BE2C (cell line): ENCODE measurements at regions not wholly inside any gene's neighbourhood (a gene's known extent, or its start where the extent isn't known, plus 50 kb on each side); places are given as distances from the start of the nearest gene placed in this dataset.

Source experiments
- DNase-seq: peaks from one replicate; pipeline ENCODE4 v3.0.0-alpha.2; 2020
- H3K27me3 ChIP-seq: fragments of 250-450 bp; sonication (Bioruptor Pico); 2 replicates; pipeline ENCODE4 v1.5.1; 2020; ENCODE audit warnings: mild to moderate bottlenecking
- H3K36me3 ChIP-seq: fragments of 250-450 bp; sonication (Bioruptor Pico); 2 replicates; pipeline ENCODE4 v1.5.1; 2020; ENCODE audit warnings: mild to moderate bottlenecking
- H3K4me1 ChIP-seq: fragments of 250-450 bp; sonication (Bioruptor Pico); 2 replicates; pipeline ENCODE4 v1.5.1; 2020
- H3K4me3 ChIP-seq: 2 replicates; pipeline ENCODE4 v1.5.1; 2011; ENCODE audit warnings: low read depth, low read length
- H3K9me3 ChIP-seq: fragments of 250-450 bp; sonication (Bioruptor Pico); 2 replicates; pipeline ENCODE4 v1.5.1; 2020
- TF ChIP-seq, protein P1 (sequence below): IDR thresholded peaks from 2 replicates; pipeline ENCODE4 v1.5.1; 2012; ENCODE audit warnings: mild to moderate bottlenecking, low read depth, low read length

DNA sequence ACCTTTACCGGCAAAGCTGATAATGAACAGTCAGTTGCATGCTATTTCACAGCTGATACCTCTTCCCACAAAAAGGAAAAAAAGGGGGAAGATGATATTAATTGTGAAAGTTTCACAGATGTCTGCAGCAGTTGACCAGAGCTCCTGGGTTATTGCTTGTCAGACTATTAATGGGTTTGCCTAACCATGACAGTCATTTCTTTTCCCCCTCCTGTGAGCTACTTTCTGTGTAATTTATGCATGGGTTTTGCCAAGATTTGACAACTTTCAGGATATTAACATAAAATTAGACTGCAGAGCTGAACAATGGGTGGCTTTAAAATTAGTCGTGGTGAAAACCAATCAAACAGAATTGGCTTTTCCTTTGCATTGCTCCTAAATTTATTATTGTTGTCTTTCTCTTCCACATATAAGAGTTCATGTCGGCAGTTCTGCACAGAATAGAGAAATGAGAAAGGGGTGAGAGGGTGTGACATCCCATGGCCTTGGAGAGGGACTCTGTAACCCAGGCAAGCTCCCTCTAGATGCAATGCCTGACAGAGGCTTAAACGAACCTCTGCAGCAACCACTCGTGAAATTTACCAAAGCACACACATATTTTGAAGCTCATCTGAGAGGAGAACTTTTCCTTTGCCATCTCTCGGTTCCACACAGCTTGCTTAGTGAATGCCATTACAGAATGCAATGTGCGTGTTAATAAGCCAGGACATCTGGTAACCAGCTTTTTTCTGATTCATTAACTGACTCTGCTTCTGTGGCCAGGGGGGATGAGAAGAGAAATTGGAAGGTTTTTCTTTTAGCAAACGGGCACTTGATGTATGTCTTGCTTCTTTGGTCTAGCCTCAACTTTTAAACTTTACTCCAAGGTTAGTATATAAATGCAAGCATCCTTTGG lies 82.2 kb upstream of the ITGA4 start:
- H3K36me3 ChIP-seq: no peaks in the 10 kb centered on the region
- H3K4me3 ChIP-seq: no peak overlapping the region
- no peaks in the 10 kb centered on the region for H3K9me3 ChIP-seq
- DNase-seq: no peak
- TF ChIP-seq, protein P1, sequence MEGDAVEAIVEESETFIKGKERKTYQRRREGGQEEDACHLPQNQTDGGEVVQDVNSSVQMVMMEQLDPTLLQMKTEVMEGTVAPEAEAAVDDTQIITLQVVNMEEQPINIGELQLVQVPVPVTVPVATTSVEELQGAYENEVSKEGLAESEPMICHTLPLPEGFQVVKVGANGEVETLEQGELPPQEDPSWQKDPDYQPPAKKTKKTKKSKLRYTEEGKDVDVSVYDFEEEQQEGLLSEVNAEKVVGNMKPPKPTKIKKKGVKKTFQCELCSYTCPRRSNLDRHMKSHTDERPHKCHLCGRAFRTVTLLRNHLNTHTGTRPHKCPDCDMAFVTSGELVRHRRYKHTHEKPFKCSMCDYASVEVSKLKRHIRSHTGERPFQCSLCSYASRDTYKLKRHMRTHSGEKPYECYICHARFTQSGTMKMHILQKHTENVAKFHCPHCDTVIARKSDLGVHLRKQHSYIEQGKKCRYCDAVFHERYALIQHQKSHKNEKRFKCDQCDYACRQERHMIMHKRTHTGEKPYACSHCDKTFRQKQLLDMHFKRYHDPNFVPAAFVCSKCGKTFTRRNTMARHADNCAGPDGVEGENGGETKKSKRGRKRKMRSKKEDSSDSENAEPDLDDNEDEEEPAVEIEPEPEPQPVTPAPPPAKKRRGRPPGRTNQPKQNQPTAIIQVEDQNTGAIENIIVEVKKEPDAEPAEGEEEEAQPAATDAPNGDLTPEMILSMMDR: no peak
- H3K27me3 ChIP-seq: no peaks in the 10 kb centered on the region
- H3K4me1 ChIP-seq: no peaks in the 10 kb centered on the region

DNA sequence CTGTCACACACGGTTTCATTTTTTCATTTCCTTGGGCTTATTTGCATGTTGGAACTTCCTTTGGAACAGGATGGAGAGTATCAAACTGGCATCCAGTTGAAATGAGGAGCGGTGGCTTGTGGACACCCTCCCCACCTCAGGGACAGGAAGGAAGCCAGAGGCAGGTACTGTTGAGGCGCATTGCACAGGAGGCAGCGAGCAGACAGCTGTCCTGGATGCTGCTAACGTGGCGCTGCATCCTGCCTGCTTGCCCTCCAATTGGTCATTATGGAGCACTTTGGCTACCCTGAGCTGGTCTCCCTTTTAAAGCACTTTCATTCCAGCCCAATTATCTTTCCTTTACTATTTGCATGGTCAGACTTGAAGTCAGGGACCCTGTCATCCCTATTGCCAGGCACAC lies 80.7 kb upstream of the ITGA4 start:
- no peak for DNase-seq
- TF ChIP-seq, protein P1: no peak
- H3K27me3 ChIP-seq: no peaks in the 10 kb centered on the region
- no peaks in the 10 kb centered on the region for H3K9me3 ChIP-seq
- 0 out of 2 replicates have a peak overlapping the region, but pooled peaks have one; percentile 8 for H3K4me3 ChIP-seq
- H3K4me1 ChIP-seq: no peaks in the 10 kb centered on the region
- no peaks in the 10 kb centered on the region for H3K36me3 ChIP-seq

DNA sequence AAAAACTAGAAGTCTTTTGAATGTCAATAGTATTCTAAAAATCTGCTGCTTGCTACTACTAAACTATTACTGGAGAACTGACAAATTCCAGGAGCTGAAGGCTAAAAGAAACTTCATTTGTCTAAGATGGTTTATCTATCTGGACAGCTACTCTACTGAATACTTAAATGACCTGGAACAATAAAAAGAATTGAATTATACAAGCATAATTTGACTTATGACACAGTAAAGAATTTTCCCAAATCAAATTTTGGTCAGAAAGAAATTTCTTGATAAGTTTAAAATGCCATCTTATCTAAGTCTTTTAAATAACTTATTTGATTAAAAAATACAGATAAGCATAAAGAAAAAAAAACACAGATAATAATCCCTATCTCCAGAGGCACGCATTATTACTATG lies 80.2 kb upstream of the ITGA4 start:
- H3K36me3 ChIP-seq: no peaks in the 10 kb centered on the region
- DNase-seq: no peak
- H3K27me3 ChIP-seq: no peaks in the 10 kb centered on the region
- H3K4me1 ChIP-seq: no peaks in the 10 kb centered on the region
- no peaks in the 10 kb centered on the region for H3K9me3 ChIP-seq
- H3K4me3 ChIP-seq: no peak overlapping the region
- TF ChIP-seq, protein P1: no peak

DNA sequence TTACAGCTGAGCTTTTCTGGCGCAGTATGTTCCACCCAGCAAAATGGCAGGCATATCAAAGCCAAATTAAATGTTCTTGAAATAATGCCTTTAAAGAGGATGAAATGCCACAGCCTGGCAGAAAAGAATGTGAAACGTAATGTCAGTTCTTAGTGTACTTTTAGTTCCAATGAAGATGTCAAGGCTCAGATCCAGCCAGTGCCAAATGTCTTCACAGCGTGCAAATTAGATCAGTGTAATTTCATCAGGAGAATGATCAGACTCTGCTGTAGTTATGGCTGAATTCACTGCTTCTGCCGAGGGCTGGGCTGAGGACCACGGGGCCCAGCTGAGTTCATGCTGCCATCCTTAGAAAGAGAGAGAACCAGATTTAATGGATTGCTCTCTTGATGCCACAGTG lies 78.7 kb upstream of the ITGA4 start:
- DNase-seq: peak; percentile 7
- no peaks in the 10 kb centered on the region for H3K9me3 ChIP-seq
- H3K4me3 ChIP-seq: no peak overlapping the region
- H3K27me3 ChIP-seq: no peaks in the 10 kb centered on the region
- H3K36me3 ChIP-seq: no peaks in the 10 kb centered on the region
- TF ChIP-seq, protein P1: no peak
- no peaks in the 10 kb centered on the region for H3K4me1 ChIP-seq

DNA sequence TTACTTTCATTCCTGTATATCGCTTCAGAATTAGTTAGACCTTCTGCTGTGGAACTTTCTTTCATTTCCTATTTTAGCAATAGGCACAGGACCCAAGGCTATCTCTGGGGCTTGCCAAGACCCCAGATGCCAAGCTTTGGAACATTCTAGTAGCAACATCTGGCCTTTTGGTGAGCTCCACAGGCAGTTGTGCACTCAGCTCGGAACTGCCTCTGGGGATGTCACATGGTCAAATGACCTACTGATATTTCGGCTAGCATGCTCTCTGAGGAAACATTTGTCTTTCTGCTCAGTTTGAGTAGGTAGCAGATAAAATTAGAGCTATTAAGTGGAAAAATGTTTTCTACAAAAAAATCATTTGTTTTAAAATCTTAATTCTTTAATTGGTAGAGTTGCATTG lies 76.6 kb upstream of the ITGA4 start:
- TF ChIP-seq, protein P1: no peak
- no peak for DNase-seq
- Histone ChIP-seq H3K4me3 (no peak overlapping the region), H3K9me3 (no peaks in the 10 kb centered on the region), H3K27me3 (no peaks in the 10 kb centered on the region), H3K4me1 (no peaks in the 10 kb centered on the region), H3K36me3 (no peaks in the 10 kb centered on the region)

DNA sequence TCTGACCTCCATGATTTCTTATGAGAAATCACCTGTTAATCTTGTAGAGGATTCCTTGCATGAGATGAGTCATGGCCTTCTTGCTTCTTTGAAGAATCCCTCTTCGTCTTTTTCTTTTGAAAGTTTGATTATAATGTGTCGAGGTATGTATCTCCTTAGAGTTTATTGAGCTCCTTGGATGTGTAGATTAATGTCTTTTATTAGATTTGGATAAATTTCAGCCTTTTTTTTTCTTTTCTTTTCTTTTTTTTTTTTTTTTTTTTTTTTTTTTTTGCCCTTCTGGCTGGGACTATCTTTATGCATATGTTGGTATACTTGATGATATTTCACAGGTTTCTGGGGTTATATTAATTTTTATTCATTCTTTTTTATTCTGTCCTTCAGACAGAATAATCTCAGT lies 72.3 kb upstream of the ITGA4 start:
- no peak for DNase-seq
- Histone ChIP-seq H3K9me3 (no peaks in the 10 kb centered on the region), H3K4me1 (no peaks in the 10 kb centered on the region), H3K36me3 (no peaks in the 10 kb centered on the region), H3K4me3 (no peak overlapping the region), H3K27me3 (no peaks in the 10 kb centered on the region)
- TF ChIP-seq, protein P1: no peak
